Vagina (tissue), 2 donors: ENCODE measurements at regions not wholly inside any gene's neighbourhood (a gene's known extent, or its start where the extent isn't known, plus 50 kb on each side); places are given as distances from the start of the nearest gene placed in this dataset.

Experiments
- DNase-seq, 2 donors: peaks; one replicate each; pipeline ENCODE4 v3.0.0-alpha.2; 2017; ENCODE audit errors: extremely low spot score in 2 of 2
- H3K27ac ChIP-seq: fragments of 200-600 bp; sonication (generic); one replicate; pipeline ENCODE4 v1.5.1; 2019
- H3K27me3 ChIP-seq: fragments of 200-600 bp; sonication (generic); one replicate; pipeline ENCODE4 v1.5.1; 2019
- H3K36me3 ChIP-seq, 2 donors: fragments of 200-600 bp; sonication (generic); one replicate each; pipeline ENCODE4 v1.5.1; 2017 to 2019
- H3K4me1 ChIP-seq: fragments of 200-600 bp; sonication (generic); one replicate; pipeline ENCODE4 v1.5.1; 2019
- H3K4me3 ChIP-seq, 2 donors: fragments of 200-600 bp; sonication (generic); 1 replicate in 1 of 2; 2 replicates in 1 of 2; pipeline ENCODE4 v1.5.1; 2016 to 2019
- H3K9me3 ChIP-seq: fragments of 200-600 bp; sonication (generic); one replicate; pipeline ENCODE4 v1.5.1; 2019
- CTCF ChIP-seq, 3 experiments: fragments of 450-650 bp in 2 of 3; fragments of 200-600 bp in 1 of 3; sonication (generic) in 1 of 3; IDR thresholded peaks; one replicate each; pipeline ENCODE4 v1.5.1; 2017 to 2019; ENCODE audit warnings: antibody characterized with exemption in 3 of 3, mild to moderate bottlenecking in 2 of 3, moderate library complexity in 2 of 3
- POLR2A ChIP-seq, 2 donors: fragments of 450-650 bp; IDR thresholded peaks; one replicate each; pipeline ENCODE4 v1.6.1; 2017; ENCODE audit warnings: antibody characterized with exemption in 2 of 2, mild to moderate bottlenecking in 2 of 2, moderate library complexity in 2 of 2
- POLR2AphosphoS5 ChIP-seq, 2 donors: sonication (generic); formaldehyde crosslinking; IDR thresholded peaks; one replicate each; pipeline ENCODE4 v1.9.0; 2017; ENCODE audit warnings: antibody characterized with exemption in 2 of 2, mild to moderate bottlenecking in 2 of 2, low read depth in 1 of 2; ENCODE audit not compliant: insufficient read depth in 1 of 2
- intact Hi-C: fragments of 100-400 bp; cut with DNase I; formaldehyde crosslinking; loops from one replicate; pipeline ENCODE4 v1.15.1; 2023

- H3K36me3 ChIP-seq, result no peaks in the 10 kb centered on the region
- TF ChIP-seq POLR2A (IDR thresholded peaks at IDR 0.05), result no peak
- no peak for TF ChIP-seq POLR2AphosphoS5 (IDR thresholded peaks at IDR 0.05; ENCODE audit: insufficient read depth in 1 of 2, low read depth in 1 of 2)
- TF ChIP-seq CTCF (IDR thresholded peaks at IDR 0.05), result no peak
- DNase-seq, result no peak
- H3K4me3 ChIP-seq, result no peak overlapping the region
- H3K4me1 ChIP-seq, result no peaks in the 10 kb centered on the region
- H3K9me3 ChIP-seq, result no peaks in the 10 kb centered on the region
- no peaks in the 10 kb centered on the region for H3K27me3 ChIP-seq
- intact Hi-C loops, result no loop called here
- no peak overlapping the region for H3K27ac ChIP-seq
These were observed 140.4 kb upstream of the GNAO1 start for GRCh38 chr16:56050916-56051315.

- H3K27me3 ChIP-seq, result no peaks in the 10 kb centered on the region
- intact Hi-C loops, result no loop called here
- no peak overlapping the region for H3K27ac ChIP-seq
- H3K36me3 ChIP-seq, result no peaks in the 10 kb centered on the region
- H3K9me3 ChIP-seq, result no peaks in the 10 kb centered on the region
- no peaks in the 10 kb centered on the region for H3K4me1 ChIP-seq
- DNase-seq, result no peak
- H3K4me3 ChIP-seq, result no peak overlapping the region
- no peak for TF ChIP-seq POLR2AphosphoS5 (IDR thresholded peaks at IDR 0.05; ENCODE audit: insufficient read depth in 1 of 2, low read depth in 1 of 2)
- no peak for TF ChIP-seq CTCF (IDR thresholded peaks at IDR 0.05)
- no peak for TF ChIP-seq POLR2A (IDR thresholded peaks at IDR 0.05)
These were observed 142.7 kb upstream of the GNAO1 start for GRCh38 chr16:56048425-56049105.

GRCh38 chr16:56047307-56048234 is 143.7 kb upstream of the GNAO1 start:
- H3K27ac ChIP-seq, result no peak overlapping the region
- intact Hi-C loops, result no loop called here
- H3K4me1 ChIP-seq, result no peaks in the 10 kb centered on the region
- no peaks in the 10 kb centered on the region for H3K9me3 ChIP-seq
- no peak overlapping the region for H3K4me3 ChIP-seq
- H3K27me3 ChIP-seq, result no peaks in the 10 kb centered on the region
- H3K36me3 ChIP-seq, result no peaks in the 10 kb centered on the region
- no peak for TF ChIP-seq POLR2AphosphoS5 (IDR thresholded peaks at IDR 0.05; ENCODE audit: insufficient read depth in 1 of 2, low read depth in 1 of 2)
- no peak for TF ChIP-seq CTCF (IDR thresholded peaks at IDR 0.05)
- no peak for TF ChIP-seq POLR2A (IDR thresholded peaks at IDR 0.05)
- no peak for DNase-seq

- no peak for DNase-seq
- H3K27me3 ChIP-seq, result no peaks in the 10 kb centered on the region
- no peaks in the 10 kb centered on the region for H3K9me3 ChIP-seq
- H3K27ac ChIP-seq, result no peak overlapping the region
- TF ChIP-seq POLR2A (IDR thresholded peaks at IDR 0.05) (no peak), CTCF (IDR thresholded peaks at IDR 0.05) (no peak), POLR2AphosphoS5 (IDR thresholded peaks at IDR 0.05; ENCODE audit: insufficient read depth in 1 of 2, low read depth in 1 of 2) (no peak)
- no peak overlapping the region for H3K4me3 ChIP-seq
- H3K4me1 ChIP-seq, result no peaks in the 10 kb centered on the region
- intact Hi-C loops, result no loop called here
- no peaks in the 10 kb centered on the region for H3K36me3 ChIP-seq
These were observed 148.9 kb upstream of the GNAO1 start for GRCh38 chr16:56042416-56042815.
